Ovary (tissue), 3 donors: ENCODE measurements at regions not wholly inside any gene's neighbourhood (a gene's known extent, or its start where the extent isn't known, plus 50 kb on each side); places are given as distances from the start of the nearest gene placed in this dataset.

Experiments
- CTCF ChIP-seq, 3 donors: fragments of 450-650 bp in 2 of 3; fragments of 200-600 bp in 1 of 3; IDR thresholded peaks; one replicate each; pipeline versions ENCODE4 v1.5.1 to v1.8.0; 2016 to 2022; ENCODE audit warnings: antibody characterized with exemption in 3 of 3, mild to moderate bottlenecking in 1 of 3
- EP300 ChIP-seq: sonication (generic); formaldehyde crosslinking; IDR thresholded peaks from one replicate; pipeline ENCODE4 v1.6.1; 2017; ENCODE audit warnings: antibody characterized with exemption
- POLR2A ChIP-seq: fragments of 450-650 bp; IDR thresholded peaks from one replicate; pipeline ENCODE4 v1.6.1; 2017; ENCODE audit warnings: antibody characterized with exemption, mild to moderate bottlenecking, moderate library complexity
- donor health status: DM: no; HTN: no; CAD: no.

- no peak for TF ChIP-seq POLR2A
- no peak for TF ChIP-seq CTCF (IDR thresholded peaks at IDR 0.05)
- TF ChIP-seq EP300: no peak
Measured at GRCh38 chr1:94591823-94592570, 50.4 kb upstream of the F3 start.
